GM12878 (cell line): ENCODE measurements at regions not wholly inside any gene's neighbourhood (a gene's known extent, or its start where the extent isn't known, plus 50 kb on each side); places are given as distances from the start of the nearest gene placed in this dataset.

Experiments used
- ATAC-seq: fragments of 200-7000 bp; cut with Tn5 transposase; 3 replicates; pipeline ENCODE4 v1.9.1; 2020; ENCODE audit warnings: mild to moderate bottlenecking, moderate library complexity
- BruUV-seq: library from RNA; stranded (reverse); fragments of 400-500 nt; replicated peaks from 2 replicates; lab custom pipeline; 2021; lab: Mats Ljungman, UMichigan
- CTCF ChIA-PET: fragments of 300-600 bp; sonication (Branson Sonifier 250); formaldehyde crosslinking; extraction: SDS; loops from one replicate; lab custom pipeline; 2021; ENCODE audit warnings: inconsistent platforms; lab: Yijun Ruan, JAX
- POLR2A ChIA-PET: fragments of 350-600 bp; formaldehyde crosslinking; extraction: SDS; loops from one replicate; lab custom pipeline; 2021; ENCODE audit warnings: inconsistent platforms; lab: Charles Lee
- RAD21 ChIA-PET: fragments of 300-600 bp; sonication (Branson Sonifier 250); formaldehyde crosslinking; loops from one replicate; lab custom pipeline; 2023; ENCODE audit warnings: antibody characterized with exemption; ENCODE audit not compliant: unreplicated experiment; lab: Charles Lee
- SMC1A ChIA-PET: fragments of 300-600 bp; sonication (Branson Sonifier 250); formaldehyde crosslinking; loops from one replicate; lab custom pipeline; 2023; ENCODE audit not compliant: unreplicated experiment, uncharacterized antibody; lab: Charles Lee
- DNase-seq: peaks from one replicate; pipeline ENCODE4 v3.0.0-alpha.2; 2011; ENCODE audit warnings: low read depth, low spot score
- FAIRE-seq: peaks from 3 replicates; lab custom pipeline; 2011; peaks lifted over from hg19 to GRCh38; lab: Jason Lieb, UNC
- H2AFZ ChIP-seq: 2 replicates; pipeline ENCODE4 v1.6.0; 2011; ENCODE audit warnings: low read depth, low read length, control low read depth; ENCODE audit not compliant: control insufficient read depth
- H3K27ac ChIP-seq: 2 replicates; pipeline ENCODE4 v1.5.1; 2011; ENCODE audit warnings: control low read depth; ENCODE audit not compliant: control insufficient read depth, insufficient read depth
- H3K27me3 ChIP-seq, 2 experiments: replicated peaks in 1 of 2; 2 replicates each; pipeline versions ENCODE4 v1.6.0 to v1.6.1; 2011; ENCODE audit warnings: low read length in 1 of 2; ENCODE audit not compliant: control insufficient read depth in 2 of 2, insufficient read depth in 2 of 2
- H3K36me3 ChIP-seq, 2 experiments: 2 replicates each; pipeline ENCODE4 v1.5.1; 2011; ENCODE audit warnings: low read length in 1 of 2; ENCODE audit not compliant: control insufficient read depth in 2 of 2, insufficient read depth in 2 of 2
- H3K4me1 ChIP-seq: 2 replicates; pipeline ENCODE4 v1.6.1; 2011; ENCODE audit warnings: mild to moderate bottlenecking, low read length, moderate library complexity, mixed read lengths; ENCODE audit not compliant: control insufficient read depth, insufficient read depth
- H3K4me2 ChIP-seq: 2 replicates; pipeline ENCODE4 v1.6.0; 2011; ENCODE audit warnings: control low read depth; ENCODE audit not compliant: control insufficient read depth, insufficient read depth
- H3K4me3 ChIP-seq: fragments of 200-600 bp; sonication (generic); 2 replicates; pipeline ENCODE4 v1.5.1; 2016
- H3K79me2 ChIP-seq: 2 replicates; pipeline ENCODE4 v1.6.0; 2011; ENCODE audit warnings: low read length; ENCODE audit not compliant: control insufficient read depth, insufficient read depth
- H3K9ac ChIP-seq: 2 replicates; pipeline ENCODE4 v1.8.0; 2011; ENCODE audit warnings: low read length, control low read depth, mixed read lengths; ENCODE audit not compliant: control insufficient read depth, insufficient read depth
- H3K9me3 ChIP-seq: replicated peaks from 3 replicates; pipeline ENCODE4 v1.5.1; 2011; ENCODE audit warnings: mild to moderate bottlenecking, low read length; ENCODE audit not compliant: control insufficient read depth, insufficient read depth
- H4K20me1 ChIP-seq: 2 replicates; pipeline ENCODE4 v1.6.0; 2011; ENCODE audit not compliant: control insufficient read depth, insufficient read depth
- BCL11A ChIP-seq: IDR thresholded peaks from 2 replicates; pipeline ENCODE4 v1.6.1; 2011; ENCODE audit warnings: low read depth, low read length
- BCL3 ChIP-seq: IDR thresholded peaks from 2 replicates; pipeline ENCODE4 v1.6.1; 2011; ENCODE audit warnings: borderline replicate concordance, low read depth, mild to moderate bottlenecking, moderate library complexity, low read length; ENCODE audit not compliant: insufficient read depth, poor library complexity, severe bottlenecking
- EGR1 ChIP-seq, 2 experiments: IDR thresholded peaks; 1 replicate in 1 of 2; 2 replicates in 1 of 2; pipeline ENCODE4 v1.6.1; 2011 to 2012; ENCODE audit warnings: low read depth in 2 of 2, low read length in 2 of 2, borderline replicate concordance in 1 of 2, mild to moderate bottlenecking in 1 of 2, moderate library complexity in 1 of 2
- EP300 ChIP-seq, 2 experiments: fragments of 150-350 bp in 1 of 2; IDR thresholded peaks; 2 replicates each; pipeline ENCODE4 v1.6.1; 2011 to 2012; ENCODE audit warnings: low read depth in 2 of 2, low read length in 2 of 2, borderline replicate concordance in 1 of 2, improper control_type of control experiment in 1 of 2, inconsistent platforms in 1 of 2; ENCODE audit not compliant: control insufficient read depth in 1 of 2
- HDAC6 ChIP-seq: fragments of 200-600 bp; sonication (generic); IDR thresholded peaks from one replicate; pipeline ENCODE4 v1.8.0; 2017; ENCODE audit warnings: antibody characterized with exemption; ENCODE audit not compliant: unreplicated experiment
- JUND ChIP-seq: IDR thresholded peaks from 2 replicates; pipeline ENCODE4 v1.6.1; 2012; ENCODE audit warnings: low read depth, mild to moderate bottlenecking, low read length, improper control_type of control experiment, moderate library complexity
- KAT2A ChIP-seq: conservative IDR thresholded peaks from 2 replicates; pipeline ENCODE4 v1.6.1; 2011; ENCODE audit warnings: low read depth, low read length; ENCODE audit not compliant: control insufficient read depth
- PAX8 ChIP-seq: fragments of 450-650 bp; IDR thresholded peaks from 2 replicates; pipeline ENCODE4 v1.6.1; 2017; ENCODE audit warnings: mild to moderate bottlenecking, moderate library complexity
- POLR2AphosphoS5 ChIP-seq: IDR thresholded peaks from 2 replicates; pipeline ENCODE4 v1.6.1; 2011; ENCODE audit warnings: mild to moderate bottlenecking, low read length, inconsistent platforms
- RFX5 ChIP-seq: IDR thresholded peaks from 2 replicates; pipeline ENCODE4 v1.6.1; 2011; ENCODE audit warnings: low read depth, low read length, improper control_type of control experiment
- SMC3 ChIP-seq: IDR thresholded peaks from 2 replicates; pipeline ENCODE4 v1.6.1; 2011; ENCODE audit warnings: low read length, improper control_type of control experiment, borderline replicate concordance
- SREBF2 ChIP-seq: IDR thresholded peaks from 2 replicates; pipeline ENCODE4 v1.6.1; 2012; ENCODE audit warnings: mild to moderate bottlenecking, low read length
- TARDBP ChIP-seq: IDR thresholded peaks from 2 replicates; pipeline ENCODE4 v1.6.1; 2016; ENCODE audit warnings: borderline replicate concordance
- TBL1XR1 ChIP-seq: IDR thresholded peaks from 2 replicates; pipeline ENCODE4 v1.6.1; 2012; ENCODE audit warnings: low read depth, low read length, improper control_type of control experiment
- ZBTB4 ChIP-seq: fragments of 450-650 bp; formaldehyde crosslinking; IDR thresholded peaks from 2 replicates; pipeline ENCODE4 v1.4.0; 2022; ENCODE audit warnings: mild to moderate bottlenecking, moderate library complexity
- ZSCAN29 ChIP-seq: fragments of 450-650 bp; IDR thresholded peaks from 2 replicates; pipeline ENCODE4 v1.6.1; 2017; ENCODE audit warnings: mild to moderate bottlenecking, moderate library complexity
- WGBS: methylation state at CpG from one replicate; pipeline ENCODE4 v1.1.6; 2016; ENCODE audit warnings: low lambda C conversion rate; ENCODE audit not compliant: insufficient replicate concordance, insufficient coverage; ENCODE audit errors: missing lambda C conversion rate; 5-methylcytosine and 5-hydroxymethylcytosine counted together
- in situ Hi-C: fragments of 300-500 bp; cut with MboI; formaldehyde crosslinking; loops from 9 replicates; pipeline ENCODE4 v1.14.3; 2018; ENCODE audit warnings: mixed read lengths
- intact Hi-C: fragments of 100-400 bp; cut with micrococcal nuclease; formaldehyde crosslinking; loops from one replicate; pipeline ENCODE4 v1.14.2; 2022; ENCODE audit not compliant: unreplicated experiment

GRCh38 chr6:168939796-168940195, 313.9 kb downstream of the THBS2 start (continued):
- TF ChIP-seq ZBTB4 (no peak), EGR1 (IDR thresholded peaks at IDR 0.05; ENCODE audit: borderline replicate concordance in 1 of 2, low read depth in 2 of 2, low read length in 2 of 2) (no peak), TARDBP (no peak), JUND (no peak), KAT2A (no peak), PAX8 (no peak), SREBF2 (no peak), RFX5 (no peak), EP300 (IDR thresholded peaks at IDR 0.05; ENCODE audit: borderline replicate concordance in 1 of 2, control insufficient read depth in 1 of 2, low read depth in 2 of 2, low read length in 2 of 2) (no peak)

GRCh38 chr6:168939041-168939440, 314.6 kb downstream of the THBS2 start:
- Histone ChIP-seq H3K27me3 (no peaks in the 10 kb centered on the region), H3K9ac (no peak overlapping the region), H3K4me2 (no peak overlapping the region), H3K9me3 (no peaks in the 10 kb centered on the region), H3K27ac (no peak overlapping the region), H3K4me3 (no peak overlapping the region), H3K36me3 (no peaks in the 10 kb centered on the region), H3K4me1 (no peaks in the 10 kb centered on the region), H3K79me2 (no peaks in the 10 kb centered on the region), H4K20me1 (no peaks in the 10 kb centered on the region), H2AFZ (no peak overlapping the region)
- intact Hi-C loops, result no loop called here
- DNase-seq (no peak), FAIRE-seq (no peak), ATAC-seq (no peak)
- BruUV-seq, result no TSS peak
- POLR2A ChIA-PET, result no interaction called here
- 5% methylated on average over 4 of the region's 4 CpGs for WGBS
- CTCF ChIA-PET, result no interaction called here
- SMC1A ChIA-PET, result no interaction called here
- RAD21 ChIA-PET, result no interaction called here
- in situ Hi-C loops, result no loop called here
- no peak for TF ChIP-seq SREBF2
- no peak for TF ChIP-seq KAT2A
- TF ChIP-seq POLR2AphosphoS5, result no peak
- no peak for TF ChIP-seq HDAC6
- TF ChIP-seq TBL1XR1, result no peak
- TF ChIP-seq ZSCAN29, result no peak
- TF ChIP-seq BCL3, result no peak
- TF ChIP-seq BCL11A, result no peak
- TF ChIP-seq SMC3, result no peak
